Pancreas (tissue), 10 donors: ENCODE measurements at regions not wholly inside any gene's neighbourhood (a gene's known extent, or its start where the extent isn't known, plus 50 kb on each side); places are given as distances from the start of the nearest gene placed in this dataset.
"Not testable (repeated sequence)": the region's sequence is repeated elsewhere in the genome, so short reads cannot be mapped to it uniquely, and the experiment has no call there.

ENCODE experiments used
- ATAC-seq, 4 donors: fragments of 200-7000 bp; cut with Tn5 transposase; one replicate each; pipeline versions ENCODE4 v1.8.0 to v1.9.1; 2020; ENCODE audit warnings: mild to moderate bottlenecking in 4 of 4, moderate library complexity in 4 of 4
- DNase-seq, 6 donors: peaks; one replicate each; pipeline ENCODE4 v3.0.0-alpha.2; 2020
- FAIRE-seq: peaks from 2 replicates; lab custom pipeline; 2012; peaks lifted over from hg19 to GRCh38; lab: Jason Lieb, UNC
- H3K27ac ChIP-seq, 4 donors: fragments of 200-600 bp; sonication (generic); 1 replicate in 3 of 4; 2 replicates in 1 of 4; pipeline versions ENCODE4 v1.5.0 to v1.8.0; 2020
- H3K27me3 ChIP-seq, 4 donors: fragments of 200-600 bp; one replicate each; pipeline ENCODE4 v1.8.0; 2021
- H3K36me3 ChIP-seq, 3 donors: fragments of 200-600 bp; sonication (generic) in 1 of 3; one replicate each; pipeline versions ENCODE4 v1.5.0 to v1.8.0; 2020 to 2021
- H3K4me1 ChIP-seq, 3 donors: fragments of 200-600 bp; one replicate each; pipeline ENCODE4 v1.8.0; 2021
- H3K4me3 ChIP-seq, 4 donors: fragments of 200-600 bp; sonication (generic) in 2 of 4; one replicate each; pipeline versions ENCODE4 v1.5.0 to v1.8.0; 2020 to 2021
- H3K9me3 ChIP-seq, 4 donors: fragments of 200-600 bp; one replicate each; pipeline ENCODE4 v1.8.0; 2021
- WGBS, 2 donors: extraction: QIAGEN DNeasy Blood & Tissue Kit; methylation state at CpG; one replicate each; pipeline ENCODE4 v1.1.7; 2013; 5-methylcytosine and 5-hydroxymethylcytosine counted together
- intact Hi-C, 3 donors: fragments of 100-400 bp; cut with DNase I; formaldehyde crosslinking; loops; one replicate each; pipeline versions ENCODE4 v1.11.1 to v1.14.2; 2022
- TF ChIP-seq, protein P1 (sequence below), 4 donors: fragments of 200-600 bp; sonication (generic) in 3 of 4; IDR thresholded peaks; one replicate each; pipeline versions ENCODE4 v1.5.0 to v1.8.0; 2021; ENCODE audit warnings: antibody characterized with exemption in 4 of 4
- donor health status: healthy with polysubstance abuse.
- donor health status: DM: no; HTN: no; CAD: no; lungs with moderate emphysema.
- donor health status: DM: no; HTN: no; CAD: no.
- donor health status: control.
- donor health status: control.
- donor health status: Bipolar disorder and iron deficiency.
- donor health status: DM: yes; HTN: yes; CAD: no.
- donor health status: DM: no; HTN: no; CAD: no.
- donor health status: DM: no; HTN: no; CAD: no.
- donor health status: DM: yes; HTN: yes; CAD: no.

DNA sequence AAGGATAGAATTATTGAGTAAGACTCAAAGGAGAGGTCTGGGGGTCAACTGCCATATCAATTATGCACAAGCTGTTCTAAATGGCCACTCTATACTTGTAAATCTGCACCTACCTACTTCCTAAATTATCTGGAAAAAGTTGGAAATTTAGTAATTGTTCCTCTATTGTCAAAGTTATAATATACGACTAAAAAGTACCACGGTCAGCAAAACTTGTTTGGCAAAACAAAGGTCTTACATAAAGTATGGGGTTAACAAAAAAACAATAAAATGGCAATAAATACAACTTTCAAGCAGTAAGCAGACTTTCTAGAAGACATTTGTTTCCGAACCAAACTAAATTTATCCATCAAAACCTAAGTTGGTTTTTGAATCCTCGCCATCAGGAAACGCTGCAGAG, 309.7 kb downstream of the FRK start:
- no peaks in the 10 kb centered on the region for H3K36me3 ChIP-seq
- H3K4me1 ChIP-seq: no peaks in the 10 kb centered on the region
- intact Hi-C loops: no loop called here
- no peak for DNase-seq
- 80 to 82% methylated on average over 5 of the region's 5 CpGs for WGBS, 2 donors
- H3K4me3 ChIP-seq: no peak overlapping the region
- TF ChIP-seq, protein P1, sequence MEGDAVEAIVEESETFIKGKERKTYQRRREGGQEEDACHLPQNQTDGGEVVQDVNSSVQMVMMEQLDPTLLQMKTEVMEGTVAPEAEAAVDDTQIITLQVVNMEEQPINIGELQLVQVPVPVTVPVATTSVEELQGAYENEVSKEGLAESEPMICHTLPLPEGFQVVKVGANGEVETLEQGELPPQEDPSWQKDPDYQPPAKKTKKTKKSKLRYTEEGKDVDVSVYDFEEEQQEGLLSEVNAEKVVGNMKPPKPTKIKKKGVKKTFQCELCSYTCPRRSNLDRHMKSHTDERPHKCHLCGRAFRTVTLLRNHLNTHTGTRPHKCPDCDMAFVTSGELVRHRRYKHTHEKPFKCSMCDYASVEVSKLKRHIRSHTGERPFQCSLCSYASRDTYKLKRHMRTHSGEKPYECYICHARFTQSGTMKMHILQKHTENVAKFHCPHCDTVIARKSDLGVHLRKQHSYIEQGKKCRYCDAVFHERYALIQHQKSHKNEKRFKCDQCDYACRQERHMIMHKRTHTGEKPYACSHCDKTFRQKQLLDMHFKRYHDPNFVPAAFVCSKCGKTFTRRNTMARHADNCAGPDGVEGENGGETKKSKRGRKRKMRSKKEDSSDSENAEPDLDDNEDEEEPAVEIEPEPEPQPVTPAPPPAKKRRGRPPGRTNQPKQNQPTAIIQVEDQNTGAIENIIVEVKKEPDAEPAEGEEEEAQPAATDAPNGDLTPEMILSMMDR (IDR thresholded peaks at IDR 0.05): no peak
- no peak overlapping the region for H3K27ac ChIP-seq
- no peaks in the 10 kb centered on the region for H3K9me3 ChIP-seq
- no peaks in the 10 kb centered on the region for H3K27me3 ChIP-seq
- no peak for FAIRE-seq
- no peak for ATAC-seq

DNA sequence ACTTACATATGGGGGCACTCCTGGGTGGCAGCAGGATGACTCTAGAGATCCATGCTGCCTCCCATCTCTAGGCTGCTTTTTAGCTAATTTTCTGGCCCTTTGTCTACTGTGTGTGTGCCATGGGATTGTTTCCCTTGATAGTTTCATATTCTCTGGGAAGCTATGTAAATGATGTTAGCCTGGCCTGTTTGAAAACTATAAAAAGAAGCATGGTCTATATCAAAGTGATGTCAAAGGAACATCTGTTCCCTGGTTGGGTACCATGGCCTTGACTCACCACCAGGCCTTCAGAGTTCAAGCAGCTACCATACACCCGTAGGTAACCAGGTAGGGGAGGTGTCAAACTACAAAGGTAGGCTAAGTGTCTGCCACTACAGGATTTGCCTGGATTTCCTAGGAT, 310.4 kb downstream of the FRK start:
- intact Hi-C loops: no loop called here
- WGBS, 2 donors: 83 to 89% methylated on average over 1 of the region's 1 CpG

DNA sequence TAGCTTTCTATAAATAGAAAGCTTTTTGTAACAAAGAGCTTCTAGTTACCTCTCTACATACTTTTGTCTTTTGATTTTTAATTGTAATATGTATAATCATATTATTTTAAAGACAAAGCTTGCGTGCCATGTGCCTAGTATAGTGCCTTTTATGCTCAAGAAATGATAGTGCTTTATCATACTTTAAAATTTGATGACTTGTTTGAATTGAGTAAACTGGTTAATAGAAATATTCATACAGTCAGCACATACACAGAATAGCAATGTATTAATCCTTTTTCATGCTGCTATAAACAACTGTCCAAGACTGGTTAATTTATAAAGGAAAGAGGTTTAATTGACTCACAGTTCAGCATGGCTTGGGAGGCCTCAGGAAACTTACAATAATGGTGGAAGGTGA, 313.0 kb downstream of the FRK start:
- no peaks in the 10 kb centered on the region for H3K27me3 ChIP-seq
- no peak overlapping the region for H3K27ac ChIP-seq
- H3K36me3 ChIP-seq: no peaks in the 10 kb centered on the region
- no peaks in the 10 kb centered on the region for H3K9me3 ChIP-seq
- intact Hi-C loops: no loop called here
- TF ChIP-seq, protein P1 (IDR thresholded peaks at IDR 0.05): no peak
- WGBS, 2 donors: 0% methylated on average over 1 of the region's 1 CpG
- no peak for DNase-seq
- no peak for ATAC-seq
- H3K4me3 ChIP-seq: no peak overlapping the region
- H3K4me1 ChIP-seq: no peaks in the 10 kb centered on the region
- FAIRE-seq: no peak

More for the DNA sequence above, 310.4 kb downstream of the FRK start:
- Histone ChIP-seq H3K27me3 (no peaks in the 10 kb centered on the region), H3K4me3 (no peak overlapping the region), H3K4me1 (no peaks in the 10 kb centered on the region), H3K9me3 (no peaks in the 10 kb centered on the region), H3K36me3 (no peaks in the 10 kb centered on the region), H3K27ac (no peak overlapping the region)
- ATAC-seq (no peak), FAIRE-seq (no peak), DNase-seq (no peak)
- TF ChIP-seq, protein P1 (IDR thresholded peaks at IDR 0.05): no peak

DNA sequence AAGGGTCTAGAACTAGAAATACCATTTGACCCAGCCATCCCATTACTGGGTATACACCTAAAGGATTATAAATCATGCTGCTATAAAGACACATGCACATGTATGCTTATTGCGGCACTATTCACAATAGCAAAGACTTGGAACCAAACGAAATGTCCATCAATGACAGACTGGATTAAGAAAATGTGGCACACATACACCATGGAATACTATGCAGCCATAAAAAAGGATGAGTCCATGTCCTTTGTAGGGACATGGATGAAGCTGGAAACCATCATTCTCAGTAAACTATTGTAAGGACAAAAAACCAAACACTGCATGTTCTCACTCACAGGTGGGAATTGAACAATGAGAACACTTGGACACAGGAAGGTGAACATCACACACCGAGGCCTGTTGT, 314.1 kb downstream of the FRK start:
- H3K4me1 ChIP-seq, H3K9me3 ChIP-seq, H3K27ac ChIP-seq, DNase-seq, intact Hi-C loops, ATAC-seq, H3K4me3 ChIP-seq, FAIRE-seq, H3K27me3 ChIP-seq, H3K36me3 ChIP-seq: not testable (repeated sequence)
- WGBS, 2 donors: 66 to 73% methylated on average over 3 of the region's 3 CpGs

DNA sequence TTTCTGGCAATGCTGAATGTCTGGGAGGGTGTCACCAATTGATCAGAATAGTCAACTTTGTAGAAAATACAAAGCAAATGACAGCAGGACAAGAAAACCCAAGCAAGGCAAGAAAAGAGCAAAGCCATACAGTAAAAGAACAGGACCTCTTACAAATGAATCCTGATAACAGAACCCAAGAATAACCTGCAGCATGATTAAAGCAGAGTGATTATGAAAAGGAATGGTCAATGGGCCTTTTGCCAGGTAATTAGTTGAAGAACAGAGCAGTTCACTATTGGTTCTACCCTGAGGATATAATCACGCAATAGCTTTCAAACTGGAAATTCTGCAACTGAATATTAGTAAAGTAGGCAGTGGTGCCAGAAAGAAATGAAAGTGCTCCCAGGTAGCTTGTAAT, 319.8 kb downstream of the FRK start:
- WGBS, 2 donors: 44 to 66% methylated on average over 1 of the region's 1 CpG
- ATAC-seq (no peak), FAIRE-seq (no peak), DNase-seq (no peak)
- no peaks in the 10 kb centered on the region for H3K27me3 ChIP-seq
- H3K9me3 ChIP-seq: no peaks in the 10 kb centered on the region
- no peak overlapping the region for H3K4me3 ChIP-seq
- no peaks in the 10 kb centered on the region for H3K4me1 ChIP-seq
- no peak overlapping the region for H3K27ac ChIP-seq
- H3K36me3 ChIP-seq: no peaks in the 10 kb centered on the region
- TF ChIP-seq, protein P1 (IDR thresholded peaks at IDR 0.05): no peak
- intact Hi-C loops: no loop called here

DNA sequence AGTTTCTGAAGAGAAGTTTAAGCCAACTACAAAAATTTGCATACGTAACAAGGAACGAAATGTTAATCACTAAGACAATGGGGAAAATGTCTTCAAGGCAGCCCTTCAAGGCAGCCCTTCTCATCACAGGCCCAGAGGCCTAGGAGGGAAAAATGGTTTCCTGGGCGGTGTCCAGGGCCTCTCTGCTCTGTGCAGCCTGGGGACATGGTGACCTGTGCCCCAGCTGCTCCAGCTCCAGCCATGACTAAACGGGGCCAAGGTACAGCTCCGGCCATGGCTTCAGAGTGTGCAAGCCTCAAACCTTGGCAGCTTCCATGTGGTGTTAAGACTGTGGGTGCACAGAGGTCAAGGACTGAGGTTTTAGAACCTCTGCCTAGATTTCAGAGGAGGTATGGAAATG, 325.1 kb downstream of the FRK start:
- 80 to 81% methylated on average over 5 of the region's 5 CpGs for WGBS, 2 donors
- intact Hi-C loops: no loop called here
- peak in 1 of 6 donors; percentile 15 for DNase-seq
- TF ChIP-seq, protein P1 (IDR thresholded peaks at IDR 0.05): no peak
- H3K27ac ChIP-seq: no peak overlapping the region
- no peaks in the 10 kb centered on the region for H3K9me3 ChIP-seq
- no peak for ATAC-seq
- no peaks in the 10 kb centered on the region for H3K27me3 ChIP-seq
- no peak for FAIRE-seq
- H3K4me1 ChIP-seq: no peaks in the 10 kb centered on the region
- H3K36me3 ChIP-seq: no peaks in the 10 kb centered on the region
- H3K4me3 ChIP-seq: no peak overlapping the region
